H9 (cell line): ENCODE measurements at regions not wholly inside any gene's neighbourhood (a gene's known extent, or its start where the extent isn't known, plus 50 kb on each side); places are given as distances from the start of the nearest gene placed in this dataset.

Experiments
- DNase-seq: peaks from one replicate; pipeline ENCODE4 v3.0.0-alpha.2; 2017
- H2AFZ ChIP-seq: one replicate; pipeline ENCODE4 v1.6.1; 2013; ENCODE audit warnings: mild to moderate bottlenecking, low read length, control low read depth, moderate library complexity
- H2AK5ac ChIP-seq: 2 replicates; pipeline ENCODE4 v1.6.1; 2013; ENCODE audit warnings: low read length, control low read depth, mixed read lengths; ENCODE audit not compliant: insufficient read length
- H2BK120ac ChIP-seq: one replicate; pipeline ENCODE4 v1.6.1; 2013; ENCODE audit warnings: low read depth, mild to moderate bottlenecking, low read length, control low read depth, inconsistent platforms; ENCODE audit not compliant: poor library complexity, severe bottlenecking
- H2BK12ac ChIP-seq: 2 replicates; pipeline ENCODE4 v1.6.1; 2013; ENCODE audit warnings: low read length, control low read depth, mixed read lengths, low read depth; ENCODE audit not compliant: insufficient read length
- H2BK15ac ChIP-seq: 2 replicates; pipeline ENCODE4 v1.6.1; 2013; ENCODE audit warnings: low read depth, low read length, control low read depth
- H2BK20ac ChIP-seq: one replicate; pipeline ENCODE4 v1.6.1; 2013; ENCODE audit warnings: low read depth, mild to moderate bottlenecking, low read length, control low read depth, inconsistent platforms; ENCODE audit not compliant: poor library complexity, severe bottlenecking
- H2BK5ac ChIP-seq: 2 replicates; pipeline ENCODE4 v1.6.1; 2013; ENCODE audit warnings: low read length, control low read depth, mixed read lengths; ENCODE audit not compliant: insufficient read length
- H3K14ac ChIP-seq: 2 replicates; pipeline ENCODE4 v1.6.1; 2013; ENCODE audit warnings: low read length, control low read depth; ENCODE audit not compliant: insufficient read depth
- H3K18ac ChIP-seq: 2 replicates; pipeline ENCODE4 v1.6.1; 2013; ENCODE audit warnings: low read depth, mild to moderate bottlenecking, mixed read lengths, low read length, control low read depth; ENCODE audit not compliant: insufficient read length
- H3K23ac ChIP-seq: 2 replicates; pipeline ENCODE4 v1.6.1; 2013; ENCODE audit warnings: low read length, control low read depth, mixed read lengths, low read depth; ENCODE audit not compliant: insufficient read length
- H3K23me2 ChIP-seq: 2 replicates; pipeline ENCODE4 v1.6.1; 2013; ENCODE audit warnings: low read depth, mild to moderate bottlenecking, mixed read lengths, low read length, control low read depth; ENCODE audit not compliant: insufficient read length, poor library complexity, severe bottlenecking
- H3K27ac ChIP-seq: 2 replicates; pipeline ENCODE4 v1.5.1; 2013; ENCODE audit warnings: low read length, control low read depth, mixed read lengths, low read depth; ENCODE audit not compliant: insufficient read length
- H3K27me3 ChIP-seq: 2 replicates; pipeline ENCODE4 v1.6.1; 2013; ENCODE audit warnings: low read length, control low read depth, inconsistent platforms; ENCODE audit not compliant: insufficient read depth
- H3K4ac ChIP-seq: 2 replicates; pipeline ENCODE4 v1.6.1; 2013; ENCODE audit warnings: low read depth, mild to moderate bottlenecking, control low read depth, inconsistent platforms, low read length, moderate library complexity
- H3K4me1 ChIP-seq: 2 replicates; pipeline ENCODE4 v1.6.1; 2013; ENCODE audit warnings: low read length, control low read depth, inconsistent platforms; ENCODE audit not compliant: insufficient read depth
- H3K4me2 ChIP-seq: 2 replicates; pipeline ENCODE4 v1.6.1; 2013; ENCODE audit warnings: low read length, control low read depth, mixed read lengths; ENCODE audit not compliant: insufficient read length, insufficient read depth
- H3K56ac ChIP-seq: 2 replicates; pipeline ENCODE4 v1.6.1; 2013; ENCODE audit warnings: low read depth, mild to moderate bottlenecking, mixed read lengths, low read length, control low read depth; ENCODE audit not compliant: insufficient read length
- H3K79me1 ChIP-seq: 2 replicates; pipeline ENCODE4 v1.6.1; 2013; ENCODE audit warnings: low read depth, mild to moderate bottlenecking, moderate library complexity, low read length, control low read depth, inconsistent platforms; ENCODE audit not compliant: insufficient read depth, poor library complexity, severe bottlenecking
- H3K79me2 ChIP-seq: 2 replicates; pipeline ENCODE4 v1.6.1; 2013; ENCODE audit warnings: low read length, control low read depth, inconsistent platforms; ENCODE audit not compliant: insufficient read depth
- H3K9ac ChIP-seq: 2 replicates; pipeline ENCODE4 v1.6.1; 2013; ENCODE audit warnings: low read length, control low read depth, mixed read lengths; ENCODE audit not compliant: insufficient read length; ENCODE audit errors: extremely low read depth
- H3K9me3 ChIP-seq: one replicate; pipeline ENCODE4 v1.6.1; 2013; ENCODE audit warnings: low read depth, low read length, inconsistent platforms; ENCODE audit not compliant: control insufficient read depth
- H3T11ph ChIP-seq: one replicate; pipeline ENCODE4 v1.6.1; 2013; ENCODE audit warnings: mild to moderate bottlenecking, low read length, control low read depth, inconsistent platforms
- H4K20me1 ChIP-seq: one replicate; pipeline ENCODE4 v1.6.1; 2013; ENCODE audit not compliant: control insufficient read depth, insufficient read length, insufficient read depth
- H4K5ac ChIP-seq: 2 replicates; pipeline ENCODE4 v1.6.1; 2013; ENCODE audit warnings: low read depth, mild to moderate bottlenecking, mixed read lengths, low read length, control low read depth; ENCODE audit not compliant: insufficient read length
- H4K8ac ChIP-seq: replicated peaks from 2 replicates; pipeline ENCODE4 v1.6.1; 2013; ENCODE audit warnings: low read length, control low read depth, mixed read lengths, low read depth; ENCODE audit not compliant: insufficient read length
- H4K91ac ChIP-seq: 2 replicates; pipeline ENCODE4 v1.6.1; 2013; ENCODE audit warnings: low read depth, mild to moderate bottlenecking, moderate library complexity, mixed read lengths, low read length, control low read depth; ENCODE audit not compliant: insufficient read length
- H3K27ac Mint-ChIP-seq, 3 experiments: 2 replicates in 2 of 3; 3 replicates in 1 of 3; pipeline ENCODE4 v1.8.0; 2020 to 2021; ENCODE audit warnings: mixed read lengths in 3 of 3, mild to moderate bottlenecking in 1 of 3, moderate library complexity in 1 of 3
- H3K27me3 Mint-ChIP-seq: 2 replicates; pipeline ENCODE4 v1.8.0; 2021; ENCODE audit warnings: low read depth, mild to moderate bottlenecking, moderate library complexity, mixed read lengths
- H3K36me3 Mint-ChIP-seq, 3 experiments: 2 replicates in 2 of 3; 3 replicates in 1 of 3; pipeline ENCODE4 v1.8.0; 2020 to 2021; ENCODE audit warnings: low read depth in 3 of 3, mixed read lengths in 3 of 3; ENCODE audit not compliant: insufficient read depth in 1 of 3
- H3K4me1 Mint-ChIP-seq, 2 experiments: 2 replicates each; pipeline ENCODE4 v1.8.0; 2020; ENCODE audit warnings: mixed read lengths in 2 of 2
- H3K4me3 Mint-ChIP-seq, 2 experiments: 2 replicates in 1 of 2; 3 replicates in 1 of 2; pipeline ENCODE4 v1.8.0; 2020 to 2021; ENCODE audit warnings: mild to moderate bottlenecking in 2 of 2, mixed read lengths in 2 of 2, moderate library complexity in 1 of 2
- H3K9me3 Mint-ChIP-seq, 2 experiments: 2 replicates in 1 of 2; 3 replicates in 1 of 2; pipeline ENCODE4 v1.8.0; 2020; ENCODE audit warnings: mild to moderate bottlenecking in 2 of 2, mixed read lengths in 2 of 2, moderate library complexity in 1 of 2
- CTCF ChIP-seq: fragments of 200-600 bp; sonication (generic); conservative IDR thresholded peaks from 3 replicates; pipeline ENCODE4 v1.8.0; 2021; ENCODE audit warnings: antibody characterized with exemption, mild to moderate bottlenecking
- WGBS: extraction: QIAGEN DNeasy Blood & Tissue Kit; methylation state at CpG from one replicate; pipeline ENCODE4 v1.1.7; 2013; ENCODE audit warnings: missing lambda C conversion rate, low lambda C conversion rate, mixed read lengths; ENCODE audit not compliant: insufficient read length; ENCODE audit errors: extremely low coverage; 5-methylcytosine and 5-hydroxymethylcytosine counted together

GRCh38 chr5:17005107-17005828 lies 69.2 kb upstream of the MYO10 start:
- Histone ChIP-seq H2AK5ac (no peak overlapping the region), H4K8ac (no peak overlapping the region), H3K4me1 (no peaks in the 10 kb centered on the region), H3T11ph (no peak overlapping the region), H2BK12ac (no peak overlapping the region), H3K4ac (no peak overlapping the region), H3K27me3 (no peaks in the 10 kb centered on the region), H2AFZ (no peak overlapping the region), H3K4me2 (no peak overlapping the region), H3K9ac (no peak overlapping the region), H3K79me2 (no peaks in the 10 kb centered on the region), H3K14ac (no peak overlapping the region), H3K79me1 (no peaks in the 10 kb centered on the region), H3K56ac (no peak overlapping the region), H2BK5ac (no peak overlapping the region), H4K5ac (no peak overlapping the region), H2BK120ac (no peak overlapping the region), H4K20me1 (no peaks in the 10 kb centered on the region), H2BK20ac (no peak overlapping the region), H3K23ac (no peak overlapping the region), H3K27ac (no peak overlapping the region), H3K23me2 (no peaks in the 10 kb centered on the region), H4K91ac (no peak overlapping the region), H3K18ac (no peak overlapping the region), H2BK15ac (no peak overlapping the region), H3K9me3 (no peaks in the 10 kb centered on the region)
- WGBS: no CpG with 5 or more reads among the region's 10 CpGs
- no peak overlapping the region for H3K27ac Mint-ChIP-seq
- no peaks in the 10 kb centered on the region; the same call in 1 of the 2 replicates for H3K27me3 Mint-ChIP-seq
- no peak for DNase-seq
- H3K4me1 Mint-ChIP-seq: no peaks in the 10 kb centered on the region
- no peak overlapping the region for H3K4me3 Mint-ChIP-seq
- TF ChIP-seq CTCF: no peak
- no peaks in the 10 kb centered on the region; a peak in 1 of 5 replicates for H3K9me3 Mint-ChIP-seq
- no peaks in the 10 kb centered on the region for H3K36me3 Mint-ChIP-seq
